PC-9 (cell line): ENCODE measurements at regions not wholly inside any gene's neighbourhood (a gene's known extent, or its start where the extent isn't known, plus 50 kb on each side); places are given as distances from the start of the nearest gene placed in this dataset.

Source experiments
- EZH2 ChIP-seq: fragments of 200-600 bp; sonication (generic); IDR thresholded peaks from 2 replicates; pipeline ENCODE4 v1.8.0; 2017; ENCODE audit warnings: antibody characterized with exemption, low read depth
- TF ChIP-seq, protein P1 (sequence below): fragments of 200-600 bp; sonication (generic); conservative IDR thresholded peaks from 2 replicates; pipeline ENCODE4 v1.6.1; 2017; ENCODE audit warnings: mixed run types, antibody characterized with exemption, mild to moderate bottlenecking, moderate library complexity

DNA sequence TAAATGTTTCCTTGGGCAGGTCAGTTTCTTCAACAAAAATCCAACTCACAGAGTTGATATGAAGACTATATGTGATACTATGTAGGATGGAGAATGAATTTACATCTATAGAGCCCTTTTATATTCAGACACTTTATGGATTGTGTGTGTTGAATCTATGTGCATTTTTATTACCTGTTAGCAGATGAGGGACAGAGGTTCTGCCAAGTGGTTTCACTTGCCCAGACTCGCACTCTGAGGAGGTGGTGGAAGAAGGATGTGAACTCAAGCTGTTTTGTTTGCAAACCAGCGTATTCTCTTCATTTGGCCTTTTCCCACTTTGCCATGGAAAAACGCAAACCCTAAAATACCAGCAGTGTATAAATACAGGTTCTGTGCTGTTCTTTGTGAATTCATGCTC, 237.6 kb downstream of the TDRD15 start:
- TF ChIP-seq EZH2 = no peak
- TF ChIP-seq, protein P1, sequence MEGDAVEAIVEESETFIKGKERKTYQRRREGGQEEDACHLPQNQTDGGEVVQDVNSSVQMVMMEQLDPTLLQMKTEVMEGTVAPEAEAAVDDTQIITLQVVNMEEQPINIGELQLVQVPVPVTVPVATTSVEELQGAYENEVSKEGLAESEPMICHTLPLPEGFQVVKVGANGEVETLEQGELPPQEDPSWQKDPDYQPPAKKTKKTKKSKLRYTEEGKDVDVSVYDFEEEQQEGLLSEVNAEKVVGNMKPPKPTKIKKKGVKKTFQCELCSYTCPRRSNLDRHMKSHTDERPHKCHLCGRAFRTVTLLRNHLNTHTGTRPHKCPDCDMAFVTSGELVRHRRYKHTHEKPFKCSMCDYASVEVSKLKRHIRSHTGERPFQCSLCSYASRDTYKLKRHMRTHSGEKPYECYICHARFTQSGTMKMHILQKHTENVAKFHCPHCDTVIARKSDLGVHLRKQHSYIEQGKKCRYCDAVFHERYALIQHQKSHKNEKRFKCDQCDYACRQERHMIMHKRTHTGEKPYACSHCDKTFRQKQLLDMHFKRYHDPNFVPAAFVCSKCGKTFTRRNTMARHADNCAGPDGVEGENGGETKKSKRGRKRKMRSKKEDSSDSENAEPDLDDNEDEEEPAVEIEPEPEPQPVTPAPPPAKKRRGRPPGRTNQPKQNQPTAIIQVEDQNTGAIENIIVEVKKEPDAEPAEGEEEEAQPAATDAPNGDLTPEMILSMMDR = no peak
